Vagina (tissue), 2 donors: ENCODE measurements at regions not wholly inside any gene's neighbourhood (a gene's known extent, or its start where the extent isn't known, plus 50 kb on each side); places are given as distances from the start of the nearest gene placed in this dataset.

Experiments
- POLR2A ChIP-seq, 2 donors: fragments of 450-650 bp; IDR thresholded peaks; one replicate each; pipeline ENCODE4 v1.6.1; 2017; ENCODE audit warnings: antibody characterized with exemption in 2 of 2, mild to moderate bottlenecking in 2 of 2, moderate library complexity in 2 of 2
- TF ChIP-seq, protein P1 (sequence below), 3 experiments: fragments of 450-650 bp in 2 of 3; fragments of 200-600 bp in 1 of 3; sonication (generic) in 1 of 3; IDR thresholded peaks; one replicate each; pipeline ENCODE4 v1.5.1; 2017 to 2019; ENCODE audit warnings: antibody characterized with exemption in 3 of 3, mild to moderate bottlenecking in 2 of 3, moderate library complexity in 2 of 3

DNA sequence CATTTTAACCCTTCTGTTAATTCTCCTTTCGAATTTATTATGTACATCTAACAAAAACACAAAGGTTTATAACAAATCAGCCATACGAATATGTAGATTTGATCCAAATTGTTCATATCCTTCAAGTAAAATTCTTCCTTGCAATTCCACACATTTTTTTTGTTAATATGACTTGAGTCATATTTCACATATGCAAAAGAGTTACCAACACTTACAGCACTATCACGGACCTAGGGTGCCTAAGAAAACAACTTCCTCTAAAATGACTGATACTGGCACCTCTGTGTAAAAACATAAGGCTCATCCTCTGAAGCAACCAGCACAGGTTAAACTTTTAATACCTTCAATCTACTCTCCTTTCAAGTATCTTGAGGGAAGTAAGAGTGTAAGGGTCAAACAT lies 451.8 kb downstream of the SEMA3D start:
- TF ChIP-seq, protein P1, sequence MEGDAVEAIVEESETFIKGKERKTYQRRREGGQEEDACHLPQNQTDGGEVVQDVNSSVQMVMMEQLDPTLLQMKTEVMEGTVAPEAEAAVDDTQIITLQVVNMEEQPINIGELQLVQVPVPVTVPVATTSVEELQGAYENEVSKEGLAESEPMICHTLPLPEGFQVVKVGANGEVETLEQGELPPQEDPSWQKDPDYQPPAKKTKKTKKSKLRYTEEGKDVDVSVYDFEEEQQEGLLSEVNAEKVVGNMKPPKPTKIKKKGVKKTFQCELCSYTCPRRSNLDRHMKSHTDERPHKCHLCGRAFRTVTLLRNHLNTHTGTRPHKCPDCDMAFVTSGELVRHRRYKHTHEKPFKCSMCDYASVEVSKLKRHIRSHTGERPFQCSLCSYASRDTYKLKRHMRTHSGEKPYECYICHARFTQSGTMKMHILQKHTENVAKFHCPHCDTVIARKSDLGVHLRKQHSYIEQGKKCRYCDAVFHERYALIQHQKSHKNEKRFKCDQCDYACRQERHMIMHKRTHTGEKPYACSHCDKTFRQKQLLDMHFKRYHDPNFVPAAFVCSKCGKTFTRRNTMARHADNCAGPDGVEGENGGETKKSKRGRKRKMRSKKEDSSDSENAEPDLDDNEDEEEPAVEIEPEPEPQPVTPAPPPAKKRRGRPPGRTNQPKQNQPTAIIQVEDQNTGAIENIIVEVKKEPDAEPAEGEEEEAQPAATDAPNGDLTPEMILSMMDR (IDR thresholded peaks at IDR 0.05), result no peak
- no peak for TF ChIP-seq POLR2A (IDR thresholded peaks at IDR 0.05)
